Nephron (organoid): ENCODE measurements at regions not wholly inside any gene's neighbourhood (a gene's known extent, or its start where the extent isn't known, plus 50 kb on each side); places are given as distances from the start of the nearest gene placed in this dataset.

Source experiments
- H3K27ac Mint-ChIP-seq, 3 experiments: 2 replicates each; pipeline ENCODE4 v1.8.0; 2020; ENCODE audit warnings: mixed read lengths in 3 of 3, mild to moderate bottlenecking in 2 of 3, moderate library complexity in 1 of 3
- H3K27me3 Mint-ChIP-seq: 2 replicates; pipeline ENCODE4 v1.8.0; 2021; ENCODE audit warnings: low read depth, mild to moderate bottlenecking, moderate library complexity, mixed read lengths
- H3K36me3 Mint-ChIP-seq: 2 replicates; pipeline ENCODE4 v1.8.0; 2020; ENCODE audit warnings: low read depth, mixed read lengths
- H3K4me1 Mint-ChIP-seq: 2 replicates; pipeline ENCODE4 v1.8.0; 2020; ENCODE audit warnings: mixed read lengths
- H3K4me3 Mint-ChIP-seq, 3 experiments: 2 replicates each; pipeline ENCODE4 v1.8.0; 2020; ENCODE audit warnings: mild to moderate bottlenecking in 3 of 3, mixed read lengths in 3 of 3, moderate library complexity in 2 of 3
- H3K9me3 Mint-ChIP-seq: 2 replicates; pipeline ENCODE4 v1.8.0; 2020; ENCODE audit warnings: mixed read lengths
- TF ChIP-seq, protein P1 (sequence below), 3 experiments: fragments of 200-600 bp; sonication (generic); IDR thresholded peaks; one replicate each; pipeline ENCODE4 v1.5.0; 2021; ENCODE audit warnings: antibody characterized with exemption in 3 of 3; ENCODE audit not compliant: unreplicated experiment in 3 of 3

DNA sequence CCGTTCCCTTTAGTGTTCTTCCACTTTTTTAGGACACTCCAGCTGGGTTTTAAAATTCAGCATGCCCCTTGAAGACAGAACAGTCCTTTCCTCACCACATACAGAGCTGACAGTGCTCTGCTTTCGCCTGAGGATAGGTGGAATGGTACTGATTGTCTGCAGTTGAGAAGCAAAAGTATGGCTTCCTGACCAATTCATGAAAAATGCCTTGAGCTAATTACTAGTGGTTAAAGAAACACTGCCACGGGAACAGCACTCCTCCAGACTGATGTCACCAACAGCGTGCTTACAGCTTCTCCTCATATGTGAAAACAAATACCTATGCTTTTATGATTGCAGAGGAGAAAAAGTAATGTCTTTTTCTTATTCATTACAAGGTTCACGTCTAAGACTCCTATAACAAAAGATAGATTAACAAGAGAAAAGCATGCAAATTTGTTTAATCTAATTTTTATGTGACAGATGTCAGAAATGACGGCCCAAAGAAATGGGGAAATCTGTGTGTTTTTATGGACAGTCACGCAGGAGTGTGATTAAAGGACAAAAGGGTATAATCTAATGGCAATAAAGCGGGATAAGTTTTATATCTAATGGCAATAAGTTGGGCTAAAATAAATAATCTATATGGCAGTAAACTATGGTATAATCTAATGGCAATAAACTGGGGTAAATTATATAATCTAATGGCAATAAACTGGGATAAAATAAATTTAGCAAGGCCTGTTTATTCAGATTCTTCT, 123.4 kb upstream of the ARHGAP42 start:
- Mint-ChIP-seq H3K36me3 (no peaks in the 10 kb centered on the region), H3K27me3 (no peaks in the 10 kb centered on the region), H3K27ac (peak overlapping the region; percentile 17 to 90 (median 80)), H3K9me3 (peaks cover 2% of the 10 kb centered on the region), H3K4me1 (peaks cover 34% of the 10 kb centered on the region), H3K4me3 (no peak overlapping the region)
- TF ChIP-seq, protein P1, sequence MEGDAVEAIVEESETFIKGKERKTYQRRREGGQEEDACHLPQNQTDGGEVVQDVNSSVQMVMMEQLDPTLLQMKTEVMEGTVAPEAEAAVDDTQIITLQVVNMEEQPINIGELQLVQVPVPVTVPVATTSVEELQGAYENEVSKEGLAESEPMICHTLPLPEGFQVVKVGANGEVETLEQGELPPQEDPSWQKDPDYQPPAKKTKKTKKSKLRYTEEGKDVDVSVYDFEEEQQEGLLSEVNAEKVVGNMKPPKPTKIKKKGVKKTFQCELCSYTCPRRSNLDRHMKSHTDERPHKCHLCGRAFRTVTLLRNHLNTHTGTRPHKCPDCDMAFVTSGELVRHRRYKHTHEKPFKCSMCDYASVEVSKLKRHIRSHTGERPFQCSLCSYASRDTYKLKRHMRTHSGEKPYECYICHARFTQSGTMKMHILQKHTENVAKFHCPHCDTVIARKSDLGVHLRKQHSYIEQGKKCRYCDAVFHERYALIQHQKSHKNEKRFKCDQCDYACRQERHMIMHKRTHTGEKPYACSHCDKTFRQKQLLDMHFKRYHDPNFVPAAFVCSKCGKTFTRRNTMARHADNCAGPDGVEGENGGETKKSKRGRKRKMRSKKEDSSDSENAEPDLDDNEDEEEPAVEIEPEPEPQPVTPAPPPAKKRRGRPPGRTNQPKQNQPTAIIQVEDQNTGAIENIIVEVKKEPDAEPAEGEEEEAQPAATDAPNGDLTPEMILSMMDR (IDR thresholded peaks at IDR 0.05; ENCODE audit: unreplicated experiment in 3 of 3): no peak

DNA sequence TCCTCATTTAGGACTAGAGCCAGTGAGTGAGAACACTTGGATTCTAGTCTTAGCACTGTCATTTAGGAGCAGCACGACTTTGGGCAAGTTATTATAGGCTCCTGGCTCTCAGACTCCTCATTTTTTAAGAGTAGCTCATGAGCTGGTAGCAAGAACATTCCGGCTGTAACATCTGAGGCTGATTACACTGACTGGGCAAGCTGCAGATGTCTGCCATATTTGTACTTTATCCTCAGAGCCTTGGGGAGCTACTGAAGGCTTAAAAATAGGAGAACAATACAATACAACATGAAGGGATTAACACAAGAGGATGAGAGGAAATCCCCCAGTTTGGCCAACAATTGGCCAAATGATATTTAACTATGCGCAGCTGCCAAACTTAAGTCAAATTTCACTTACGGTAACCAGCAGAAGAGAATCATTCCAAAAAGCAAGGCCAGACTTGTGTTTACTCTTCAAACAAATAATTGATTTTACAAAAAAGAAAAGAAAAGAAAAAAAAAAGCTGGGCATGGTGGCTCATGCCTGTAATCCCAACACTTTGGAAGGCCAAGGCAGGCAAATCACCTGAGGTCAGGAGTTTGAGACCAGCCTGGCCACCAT, 113.1 kb upstream of the ARHGAP42 start:
- Mint-ChIP-seq H3K4me1 (peaks cover 25% of the 10 kb centered on the region), H3K9me3 (no peaks in the 10 kb centered on the region), H3K27ac (peak overlapping the region in 1 of 3 experiments; percentile 62), H3K36me3 (no peaks in the 10 kb centered on the region), H3K4me3 (no peak overlapping the region), H3K27me3 (no peaks in the 10 kb centered on the region)
- TF ChIP-seq, protein P1 (IDR thresholded peaks at IDR 0.05; ENCODE audit: unreplicated experiment in 3 of 3): no peak

DNA sequence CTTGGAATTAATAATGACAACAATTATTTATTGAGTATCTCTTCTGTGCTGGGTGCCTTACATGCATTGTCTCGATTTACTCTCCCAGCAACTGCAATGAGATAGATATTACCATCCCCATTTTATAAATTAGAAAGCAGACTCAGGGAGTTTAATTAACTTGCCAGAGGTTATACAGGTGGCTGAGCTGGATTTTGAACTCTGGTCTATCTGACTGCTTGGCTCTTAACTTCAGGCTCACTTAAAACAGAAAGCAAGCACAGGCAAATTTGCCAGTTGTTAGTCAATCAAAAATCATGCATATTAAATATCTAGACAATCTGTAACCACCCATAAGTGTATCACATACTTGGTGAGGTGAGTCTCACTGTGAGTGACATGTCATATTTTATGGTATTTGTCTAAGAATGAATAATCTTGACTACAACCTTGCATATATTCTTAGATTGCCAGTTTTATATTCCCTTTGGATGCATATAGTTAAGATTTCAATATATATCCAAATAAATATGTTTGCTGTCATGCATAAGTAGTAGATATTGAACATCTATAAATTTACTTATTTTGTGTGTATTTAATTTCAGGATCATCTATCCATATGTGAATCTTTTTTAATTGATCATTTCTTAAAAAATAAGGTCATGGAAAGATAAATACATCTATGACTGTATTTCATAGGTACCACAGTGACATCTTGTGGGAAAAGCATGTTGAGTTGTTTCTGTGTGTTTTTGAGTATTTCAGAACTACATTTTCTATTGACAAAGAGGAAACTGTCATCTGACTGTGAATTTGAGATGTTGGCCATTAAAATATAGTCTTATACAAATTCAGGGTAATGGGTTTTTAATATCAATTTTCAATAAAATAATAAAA, 112.0 kb upstream of the ARHGAP42 start:
- peaks cover 25% of the 10 kb centered on the region for H3K4me1 Mint-ChIP-seq
- H3K27me3 Mint-ChIP-seq: no peaks in the 10 kb centered on the region
- TF ChIP-seq, protein P1 (IDR thresholded peaks at IDR 0.05; ENCODE audit: unreplicated experiment in 3 of 3): peak; percentile 49 to 71 (median 58)
- H3K9me3 Mint-ChIP-seq: no peaks in the 10 kb centered on the region
- no peak overlapping the region for H3K4me3 Mint-ChIP-seq
- peak overlapping the region in 2 of 3 experiments; percentile 53 to 56 for H3K27ac Mint-ChIP-seq
- H3K36me3 Mint-ChIP-seq: no peaks in the 10 kb centered on the region

DNA sequence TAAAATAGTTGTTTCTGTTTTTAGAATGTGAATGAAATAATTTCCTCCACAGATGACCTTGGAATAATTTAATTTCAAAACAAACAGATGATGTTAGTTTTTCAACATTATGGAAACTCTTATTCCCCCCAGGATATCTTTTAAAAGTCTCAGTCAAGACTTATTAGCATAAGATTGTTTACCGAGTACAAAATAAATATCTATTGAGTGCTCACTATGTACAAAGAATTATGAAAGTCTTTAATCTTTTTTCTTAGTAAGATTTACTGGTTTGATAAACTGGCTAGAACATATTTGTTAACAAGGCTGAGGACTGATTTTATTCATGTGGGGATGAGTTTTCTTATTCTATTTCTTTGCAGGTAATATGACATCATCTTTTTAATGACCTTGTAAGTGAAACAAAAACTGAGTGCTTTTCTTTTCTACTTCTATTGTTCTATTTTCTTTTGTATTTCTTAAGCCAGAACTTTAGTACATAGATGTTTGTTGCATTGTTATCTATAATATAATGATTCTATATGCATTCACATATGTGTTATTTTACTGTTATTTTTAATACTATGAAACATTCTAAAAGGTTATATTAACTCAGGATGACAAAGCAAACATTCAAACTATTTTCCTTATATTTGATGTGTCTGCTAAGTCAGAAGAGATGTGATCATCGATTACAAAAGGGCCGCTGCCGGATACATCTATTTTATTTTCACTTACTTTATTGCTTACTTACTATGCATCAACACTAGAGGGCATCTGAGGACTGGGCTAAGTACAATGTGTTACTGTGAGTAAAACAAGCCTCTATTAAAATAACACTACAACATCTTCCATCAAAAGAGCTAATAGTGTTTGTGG, 111.0 kb upstream of the ARHGAP42 start:
- Mint-ChIP-seq H3K27me3 (no peaks in the 10 kb centered on the region), H3K36me3 (no peaks in the 10 kb centered on the region), H3K4me3 (no peak overlapping the region), H3K9me3 (no peaks in the 10 kb centered on the region), H3K27ac (no peak overlapping the region), H3K4me1 (peaks cover 25% of the 10 kb centered on the region)
- TF ChIP-seq, protein P1 (IDR thresholded peaks at IDR 0.05; ENCODE audit: unreplicated experiment in 3 of 3): peak; percentile 82 to 88 (median 84)

DNA sequence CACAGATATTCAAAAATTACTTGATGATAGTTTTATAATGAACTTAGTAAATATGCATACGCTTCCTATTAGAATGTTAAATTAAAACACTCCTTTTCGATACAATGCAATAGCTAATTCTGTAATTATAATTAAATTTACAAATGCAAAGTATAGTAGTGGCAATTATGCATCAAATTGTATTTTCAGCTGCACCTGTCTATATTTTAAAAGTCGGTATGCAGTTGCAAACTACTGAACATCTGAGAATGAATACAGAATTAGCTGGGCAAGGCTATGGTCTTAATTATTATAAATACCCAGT, 110.4 kb upstream of the ARHGAP42 start:
- TF ChIP-seq, protein P1 (IDR thresholded peaks at IDR 0.05; ENCODE audit: unreplicated experiment in 3 of 3): no peak
- Mint-ChIP-seq H3K27me3 (no peaks in the 10 kb centered on the region), H3K4me3 (no peak overlapping the region), H3K9me3 (no peaks in the 10 kb centered on the region), H3K27ac (no peak overlapping the region), H3K36me3 (no peaks in the 10 kb centered on the region), H3K4me1 (peaks cover 25% of the 10 kb centered on the region)
